Left lung (tissue), 4 donors: ENCODE measurements at regions not wholly inside any gene's neighbourhood (a gene's known extent, or its start where the extent isn't known, plus 50 kb on each side); places are given as distances from the start of the nearest gene placed in this dataset.
A peak's percentile ranks its signal among the peaks of the same experiment; 100 is the strongest.

Experiments
- ATAC-seq: fragments of 200-7000 bp; cut with Tn5 transposase; one replicate; pipeline ENCODE4 v1.9.1; 2020; ENCODE audit warnings: moderate library complexity
- DNase-seq, 4 donors: peaks; one replicate each; pipeline ENCODE4 v3.0.0-alpha.2; 2013 to 2020
- H3K27ac ChIP-seq, 2 donors: fragments of 200-600 bp; sonication (generic) in 1 of 2; one replicate each; pipeline versions ENCODE4 v1.5.0 to v1.8.0; 2020 to 2021
- H3K27me3 ChIP-seq, 2 donors: fragments of 200-600 bp; sonication (generic) in 1 of 2; one replicate each; pipeline versions ENCODE4 v1.5.0 to v1.8.0; 2020 to 2021
- H3K36me3 ChIP-seq, 2 donors: fragments of 200-600 bp; sonication (generic) in 1 of 2; one replicate each; pipeline versions ENCODE4 v1.5.0 to v1.8.0; 2020 to 2021
- H3K4me1 ChIP-seq, 2 donors: fragments of 200-600 bp; one replicate each; pipeline ENCODE4 v1.8.0; 2021
- H3K4me3 ChIP-seq, 2 donors: fragments of 200-600 bp; sonication (generic) in 1 of 2; one replicate each; pipeline versions ENCODE4 v1.5.0 to v1.8.0; 2020 to 2021; ENCODE audit warnings: mild to moderate bottlenecking in 1 of 2
- H3K9me3 ChIP-seq, 2 donors: fragments of 200-600 bp; sonication (generic) in 1 of 2; one replicate each; pipeline versions ENCODE4 v1.5.0 to v1.8.0; 2020 to 2021
- intact Hi-C, 2 donors: fragments of 100-400 bp; cut with DNase I; formaldehyde crosslinking; loops; one replicate each; pipeline versions ENCODE4 v1.11.2 to v1.14.2; 2022
- TF ChIP-seq, protein P1 (sequence below), 2 donors: fragments of 200-600 bp; sonication (generic) in 1 of 2; IDR thresholded peaks; one replicate each; pipeline versions ENCODE4 v1.5.0 to v1.8.0; 2021; ENCODE audit warnings: antibody characterized with exemption in 2 of 2
- donor health status: DM: no; HTN: yes; CAD: no.
- donor health status: DM: no; HTN: no; CAD: no.

- peak; percentile 36 for ATAC-seq
Measured at GRCh38 chr3:127411083-127411727, 123.4 kb upstream of the PRR20G start.

DNA sequence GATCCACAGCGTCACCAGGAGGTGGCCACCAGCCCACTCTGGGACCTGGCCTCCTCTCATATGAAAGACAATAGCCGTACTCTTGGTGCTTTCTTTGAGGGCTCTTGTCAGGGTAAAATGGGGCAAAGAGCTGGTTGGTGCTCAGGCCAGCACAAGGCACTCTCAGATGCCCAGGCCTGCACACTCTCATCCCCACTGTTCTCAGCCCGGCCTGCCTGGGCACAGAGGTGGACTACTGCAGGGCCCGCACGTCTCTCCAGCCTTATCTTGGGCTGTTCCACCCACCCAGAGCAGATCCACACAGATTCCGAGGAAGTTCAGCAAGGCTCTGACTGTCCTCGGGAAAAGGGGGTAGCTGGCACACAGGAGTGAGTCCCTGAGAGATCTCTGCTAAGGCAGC, 122.8 kb upstream of the PRR20G start:
- Histone ChIP-seq H3K4me3 (no peak overlapping the region), H3K9me3 (no peaks in the 10 kb centered on the region), H3K4me1 (no peaks in the 10 kb centered on the region), H3K27ac (no peak overlapping the region), H3K36me3 (no peaks in the 10 kb centered on the region), H3K27me3 (no peaks in the 10 kb centered on the region)
- intact Hi-C loops = no loop called here
- TF ChIP-seq, protein P1, sequence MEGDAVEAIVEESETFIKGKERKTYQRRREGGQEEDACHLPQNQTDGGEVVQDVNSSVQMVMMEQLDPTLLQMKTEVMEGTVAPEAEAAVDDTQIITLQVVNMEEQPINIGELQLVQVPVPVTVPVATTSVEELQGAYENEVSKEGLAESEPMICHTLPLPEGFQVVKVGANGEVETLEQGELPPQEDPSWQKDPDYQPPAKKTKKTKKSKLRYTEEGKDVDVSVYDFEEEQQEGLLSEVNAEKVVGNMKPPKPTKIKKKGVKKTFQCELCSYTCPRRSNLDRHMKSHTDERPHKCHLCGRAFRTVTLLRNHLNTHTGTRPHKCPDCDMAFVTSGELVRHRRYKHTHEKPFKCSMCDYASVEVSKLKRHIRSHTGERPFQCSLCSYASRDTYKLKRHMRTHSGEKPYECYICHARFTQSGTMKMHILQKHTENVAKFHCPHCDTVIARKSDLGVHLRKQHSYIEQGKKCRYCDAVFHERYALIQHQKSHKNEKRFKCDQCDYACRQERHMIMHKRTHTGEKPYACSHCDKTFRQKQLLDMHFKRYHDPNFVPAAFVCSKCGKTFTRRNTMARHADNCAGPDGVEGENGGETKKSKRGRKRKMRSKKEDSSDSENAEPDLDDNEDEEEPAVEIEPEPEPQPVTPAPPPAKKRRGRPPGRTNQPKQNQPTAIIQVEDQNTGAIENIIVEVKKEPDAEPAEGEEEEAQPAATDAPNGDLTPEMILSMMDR (IDR thresholded peaks at IDR 0.05) = no peak
- ATAC-seq (no peak), DNase-seq (peak in 1 of 4 donors; percentile 19)

More at GRCh38 chr3:127411083-127411727, 123.4 kb upstream of the PRR20G start:
- H3K4me3 ChIP-seq = no peak overlapping the region
- no peaks in the 10 kb centered on the region for H3K4me1 ChIP-seq
- H3K27ac ChIP-seq = no peak overlapping the region
- H3K27me3 ChIP-seq = no peaks in the 10 kb centered on the region
- H3K9me3 ChIP-seq = no peaks in the 10 kb centered on the region
- H3K36me3 ChIP-seq = no peaks in the 10 kb centered on the region
- TF ChIP-seq, protein P1 (IDR thresholded peaks at IDR 0.05) = no peak
- intact Hi-C loops = no loop called here
- peak in 1 of 4 donors; percentile 21 for DNase-seq

- Histone ChIP-seq H3K36me3 (no peaks in the 10 kb centered on the region), H3K27me3 (no peaks in the 10 kb centered on the region), H3K27ac (no peak overlapping the region), H3K4me1 (no peaks in the 10 kb centered on the region), H3K4me3 (no peak overlapping the region), H3K9me3 (no peaks in the 10 kb centered on the region)
- no peak for ATAC-seq
- peak in 1 of 4 donors; percentile 18 for DNase-seq
- TF ChIP-seq, protein P1 (IDR thresholded peaks at IDR 0.05) = no peak
- intact Hi-C loops = no loop called here
Measured at GRCh38 chr3:127410137-127410488, 122.3 kb upstream of the PRR20G start.

GRCh38 chr3:127409421-127410136, 121.7 kb upstream of the PRR20G start:
- ATAC-seq (no peak), DNase-seq (peak in 1 of 4 donors; percentile 18)
- H3K36me3 ChIP-seq = no peaks in the 10 kb centered on the region
- no peak overlapping the region for H3K4me3 ChIP-seq
- intact Hi-C loops = no loop called here
- no peaks in the 10 kb centered on the region for H3K9me3 ChIP-seq
- no peaks in the 10 kb centered on the region for H3K27me3 ChIP-seq
- no peak overlapping the region for H3K27ac ChIP-seq
- TF ChIP-seq, protein P1 (IDR thresholded peaks at IDR 0.05) = no peak
- H3K4me1 ChIP-seq = peaks cover 0 to 4% of the 10 kb centered on the region in 2 donors

DNA sequence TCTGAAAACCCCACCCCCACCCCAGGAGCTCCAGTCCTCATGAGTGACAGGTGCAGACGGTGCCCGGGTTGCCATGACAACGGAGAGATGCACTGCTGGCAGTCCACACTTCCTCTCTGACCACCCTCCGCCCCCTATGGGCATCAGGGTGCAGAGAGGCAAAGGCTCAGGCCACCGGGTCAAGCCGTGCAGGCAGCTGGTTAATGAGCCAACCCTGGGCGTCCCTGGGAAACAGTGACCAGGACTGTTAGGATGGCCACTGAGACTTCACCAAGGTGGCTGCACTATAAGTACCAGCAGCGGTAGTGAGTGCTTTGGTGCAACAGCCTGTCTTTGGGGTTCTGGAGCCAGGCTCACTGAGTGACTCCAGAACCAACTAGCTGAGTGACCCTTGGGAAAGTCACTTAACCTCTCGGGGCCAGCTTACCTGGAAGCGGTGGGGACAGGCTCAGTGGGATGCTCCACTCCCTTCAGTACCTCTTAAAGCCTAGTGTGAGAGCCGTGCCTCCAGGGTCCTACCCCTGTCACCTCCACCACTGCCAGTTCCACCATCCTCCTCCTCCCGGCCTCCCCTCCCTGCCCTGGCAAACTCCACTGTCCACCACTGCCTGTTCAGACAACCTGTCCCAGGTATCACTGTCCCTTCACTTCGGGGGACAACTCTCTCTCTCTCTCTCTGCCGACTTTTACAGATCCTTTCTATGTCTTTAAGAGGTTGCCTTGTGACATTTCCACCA, 121.0 kb upstream of the PRR20G start:
- Histone ChIP-seq H3K4me1 (peaks cover 0 to 4% of the 10 kb centered on the region in 2 donors), H3K27ac (no peak overlapping the region), H3K36me3 (no peaks in the 10 kb centered on the region), H3K4me3 (no peak overlapping the region), H3K9me3 (no peaks in the 10 kb centered on the region), H3K27me3 (no peaks in the 10 kb centered on the region)
- TF ChIP-seq, protein P1 (IDR thresholded peaks at IDR 0.05) = no peak
- peak in 1 of 4 donors; percentile 27 for DNase-seq
- no peak for ATAC-seq
- intact Hi-C loops = no loop called here
